GM21737 (cell line): ENCODE measurements at regions not wholly inside any gene's neighbourhood (a gene's known extent, or its start where the extent isn't known, plus 50 kb on each side); places are given as distances from the start of the nearest gene placed in this dataset.
"Not testable (repeated sequence)": the region's sequence is repeated elsewhere in the genome, so short reads cannot be mapped to it uniquely, and the experiment has no call there.

Source experiments
- ATAC-seq: cut with Tn5 transposase; IDR thresholded peaks from one replicate; pipeline ENCODE4 v1.9.1; 2021; ENCODE audit warnings: mild to moderate bottlenecking, moderate library complexity; ENCODE audit not compliant: unreplicated experiment

GRCh38 chr7:121745856-121746255 lies 127.1 kb upstream of the PTPRZ1 start:
- ATAC-seq, result no peak

- ATAC-seq, result no peak
Measured at GRCh38 chr7:121744877-121745276, 128.1 kb upstream of the PTPRZ1 start.

- no peak for ATAC-seq
Measured at GRCh38 chr7:121744319-121744718, 128.6 kb upstream of the PTPRZ1 start.

- ATAC-seq, result no peak
Measured at GRCh38 chr7:121741896-121742295, 131.1 kb upstream of the PTPRZ1 start.

GRCh38 chr7:121739465-121739864 lies 133.5 kb upstream of the PTPRZ1 start:
- no peak for ATAC-seq

- no peak for ATAC-seq
Measured at GRCh38 chr7:121730869-121731268, 142.1 kb upstream of the PTPRZ1 start.

- no peak for ATAC-seq
Measured at GRCh38 chr7:121714559-121715303, 158.2 kb upstream of the PTPRZ1 start.

- not testable (repeated sequence) for ATAC-seq
Measured at GRCh38 chr7:121712961-121713360, 160.0 kb upstream of the PTPRZ1 start.

- no peak for ATAC-seq
Measured at GRCh38 chr7:121697731-121698316, 175.1 kb upstream of the PTPRZ1 start.

- no peak for ATAC-seq
Measured at GRCh38 chr7:121696954-121697353, 176.0 kb upstream of the PTPRZ1 start.

- ATAC-seq, result no peak
Measured at GRCh38 chr7:121689749-121690148, 183.2 kb upstream of the PTPRZ1 start.

- no peak for ATAC-seq
Measured at GRCh38 chr7:121681700-121682099, 191.3 kb upstream of the PTPRZ1 start.

GRCh38 chr7:121676168-121676567 lies 196.8 kb upstream of the PTPRZ1 start:
- ATAC-seq, result no peak

GRCh38 chr7:121674455-121674854 lies 198.5 kb upstream of the PTPRZ1 start:
- ATAC-seq, result not testable (repeated sequence)

- ATAC-seq, result no peak
Measured at GRCh38 chr7:121669144-121669543, 203.8 kb upstream of the PTPRZ1 start.

- ATAC-seq, result no peak
Measured at GRCh38 chr7:121666306-121666705, 206.7 kb upstream of the PTPRZ1 start.

- ATAC-seq, result no peak
Measured at GRCh38 chr7:121643320-121643719, 229.6 kb upstream of the PTPRZ1 start.

- ATAC-seq, result no peak
Measured at GRCh38 chr7:121639705-121640104, 233.3 kb upstream of the PTPRZ1 start.

GRCh38 chr7:121638286-121638685 lies 234.7 kb upstream of the PTPRZ1 start:
- ATAC-seq, result no peak

- no peak for ATAC-seq
Measured at GRCh38 chr7:121634356-121634755, 238.2 kb upstream of the FAM3C start.

- no peak for ATAC-seq
Measured at GRCh38 chr7:121633186-121633585, 237.1 kb upstream of the FAM3C start.

- ATAC-seq, result no peak
Measured at GRCh38 chr7:121624958-121625357, 228.8 kb upstream of the FAM3C start.
